Keratinocyte (primary cell): ENCODE measurements at regions not wholly inside any gene's neighbourhood (a gene's known extent, or its start where the extent isn't known, plus 50 kb on each side); places are given as distances from the start of the nearest gene placed in this dataset.

Source experiments
- DNase-seq: peaks from one replicate; pipeline ENCODE4 v3.0.0-alpha.2; 2011; ENCODE audit warnings: low read depth, missing footprints, low spot score
- FAIRE-seq: peaks from 2 replicates; lab custom pipeline; 2011; peaks lifted over from hg19 to GRCh38; lab: Jason Lieb, UNC
- H2AFZ ChIP-seq: 2 replicates; pipeline ENCODE4 v1.6.0; 2012; ENCODE audit warnings: low read length, control low read depth, inconsistent platforms; ENCODE audit not compliant: control insufficient read depth
- H3K27ac ChIP-seq: 2 replicates; pipeline ENCODE4 v1.5.1; 2011; ENCODE audit warnings: low read length; ENCODE audit not compliant: control insufficient read depth, insufficient read depth
- H3K27me3 ChIP-seq: 3 replicates; pipeline ENCODE4 v1.6.0; 2011; ENCODE audit warnings: low read length; ENCODE audit not compliant: control insufficient read depth, insufficient read depth; ENCODE audit errors: extremely low read depth
- H3K36me3 ChIP-seq, 2 experiments: 2 replicates in 1 of 2; 3 replicates in 1 of 2; pipeline ENCODE4 v1.5.1; 2011; ENCODE audit warnings: low read length in 2 of 2, mild to moderate bottlenecking in 1 of 2; ENCODE audit not compliant: control insufficient read depth in 2 of 2, insufficient read depth in 2 of 2; ENCODE audit errors: extremely low read depth in 1 of 2
- H3K4me1 ChIP-seq: 3 replicates; pipeline ENCODE4 v1.5.1; 2011; ENCODE audit warnings: low read length; ENCODE audit not compliant: control insufficient read depth, insufficient read depth; ENCODE audit errors: extremely low read depth
- H3K4me2 ChIP-seq: 3 replicates; pipeline ENCODE4 v1.6.0; 2011; ENCODE audit warnings: low read depth, low read length; ENCODE audit not compliant: control insufficient read depth, insufficient read depth; ENCODE audit errors: extremely low read depth
- H3K4me3 ChIP-seq, 3 experiments: fragments of 200-600 bp in 1 of 3; sonication (generic) in 1 of 3; 2 replicates in 2 of 3; 3 replicates in 1 of 3; pipeline ENCODE4 v1.5.1; 2011 to 2016; ENCODE audit warnings: low read length in 3 of 3, mild to moderate bottlenecking in 3 of 3, control low read depth in 2 of 3, inconsistent platforms in 1 of 3, low read depth in 1 of 3, mixed read lengths in 1 of 3, mixed run types in 1 of 3, moderate library complexity in 1 of 3; ENCODE audit not compliant: control insufficient read depth in 2 of 3, insufficient read depth in 2 of 3; ENCODE audit errors: extremely low read depth in 1 of 3
- H3K79me2 ChIP-seq: 2 replicates; pipeline ENCODE4 v1.6.0; 2012; ENCODE audit warnings: low read length; ENCODE audit not compliant: control insufficient read depth, insufficient read depth
- H3K9ac ChIP-seq: 3 replicates; pipeline ENCODE4 v1.6.0; 2011; ENCODE audit warnings: low read length; ENCODE audit not compliant: control insufficient read depth, insufficient read depth; ENCODE audit errors: extremely low read depth
- H3K9me1 ChIP-seq: 3 replicates; pipeline ENCODE4 v1.6.0; 2011; ENCODE audit warnings: low read length; ENCODE audit not compliant: control insufficient read depth, insufficient read depth; ENCODE audit errors: extremely low read depth
- H3K9me3 ChIP-seq: 2 replicates; pipeline ENCODE4 v1.5.1; 2012; ENCODE audit warnings: low read depth, low read length; ENCODE audit not compliant: control insufficient read depth
- H4K20me1 ChIP-seq: 3 replicates; pipeline ENCODE4 v1.6.0; 2011; ENCODE audit warnings: low read length; ENCODE audit not compliant: control insufficient read depth, insufficient read depth; ENCODE audit errors: extremely low read depth
- CTCF ChIP-seq, 3 experiments: IDR thresholded peaks in 1 of 3; conservative IDR thresholded peaks in 1 of 3; optimal IDR thresholded peaks in 1 of 3; 2 replicates in 2 of 3; 3 replicates in 1 of 3; pipeline versions ENCODE3 to v1.5.1; 2011; ENCODE audit warnings: low read length in 3 of 3, mild to moderate bottlenecking in 3 of 3, moderate library complexity in 2 of 3, control low read depth in 1 of 3, inconsistent platforms in 1 of 3; ENCODE audit not compliant: insufficient read depth in 2 of 3; ENCODE audit errors: extremely low read depth in 1 of 3
- EZH2 ChIP-seq: IDR thresholded peaks from one replicate; pipeline ENCODE4 v1.6.1; 2012; ENCODE audit warnings: inconsistent platforms, mild to moderate bottlenecking, low read length, moderate library complexity
- dilution Hi-C: fragments of 300-500 bp; cut with MboI; formaldehyde crosslinking; loops from one replicate; pipeline ENCODE4 v1.7.0; 2020; ENCODE audit warnings: low sequenced_read_pairs; ENCODE audit not compliant: extremely low pct_ligation_motif_present

GRCh38 chr18:2036086-2036485 is 535.2 kb downstream of the METTL4 start:
- Histone ChIP-seq H3K27ac (no peak overlapping the region), H3K79me2 (no peaks in the 10 kb centered on the region)
- FAIRE-seq: no peak

GRCh38 chr18:2040279-2040678 is 531.0 kb downstream of the METTL4 start:
- H3K27me3 ChIP-seq: no peaks in the 10 kb centered on the region
- DNase-seq (no peak), FAIRE-seq (no peak)
- no peaks in the 10 kb centered on the region for H3K79me2 ChIP-seq
- no peaks in the 10 kb centered on the region for H3K9me3 ChIP-seq
- no peak overlapping the region for H3K4me2 ChIP-seq
- no peak overlapping the region for H2AFZ ChIP-seq
- H3K27ac ChIP-seq: no peak overlapping the region
- TF ChIP-seq CTCF (optimal IDR thresholded peaks at IDR 0.05 in 1 of 3, IDR thresholded peaks at IDR 0.05 in 1 of 3, conservative IDR thresholded peaks at IDR 0.05 in 1 of 3; ENCODE audit: extremely low read depth in 1 of 3, insufficient read depth in 2 of 3, low read length in 3 of 3) (no peak), EZH2 (no peak)
- no peak overlapping the region for H3K9ac ChIP-seq
- dilution Hi-C loops: no loop called here
- no peak overlapping the region for H3K4me3 ChIP-seq
- H3K9me1 ChIP-seq: no peaks in the 10 kb centered on the region
- no peaks in the 10 kb centered on the region for H4K20me1 ChIP-seq
- H3K4me1 ChIP-seq: no peaks in the 10 kb centered on the region
- no peaks in the 10 kb centered on the region for H3K36me3 ChIP-seq

More at GRCh38 chr18:2036086-2036485, 535.2 kb downstream of the METTL4 start:
- Histone ChIP-seq H3K4me1 (no peaks in the 10 kb centered on the region), H3K9me3 (no peaks in the 10 kb centered on the region), H3K27me3 (no peaks in the 10 kb centered on the region), H3K9me1 (no peaks in the 10 kb centered on the region), H3K9ac (no peak overlapping the region), H2AFZ (peak overlapping the region; percentile 53), H3K36me3 (no peaks in the 10 kb centered on the region), H3K4me3 (no peak overlapping the region), H4K20me1 (no peaks in the 10 kb centered on the region), H3K4me2 (peak overlapping the region; percentile 29)
- dilution Hi-C loops: no loop called here
- DNase-seq: no peak
- TF ChIP-seq EZH2 (no peak), CTCF (optimal IDR thresholded peaks at IDR 0.05 in 1 of 3, IDR thresholded peaks at IDR 0.05 in 1 of 3, conservative IDR thresholded peaks at IDR 0.05 in 1 of 3; ENCODE audit: extremely low read depth in 1 of 3, insufficient read depth in 2 of 3, low read length in 3 of 3) (no peak)
